ENCODE measurements at regions not wholly inside any gene's neighbourhood (a gene's known extent, or its start where the extent isn't known, plus 50 kb on each side); places are given as distances from the start of the nearest gene placed in this dataset.

GRCh38 chr13:50104493-50104892, 89.2 kb downstream of the KCNRG start:
- no peak for DNase-seq

DNA sequence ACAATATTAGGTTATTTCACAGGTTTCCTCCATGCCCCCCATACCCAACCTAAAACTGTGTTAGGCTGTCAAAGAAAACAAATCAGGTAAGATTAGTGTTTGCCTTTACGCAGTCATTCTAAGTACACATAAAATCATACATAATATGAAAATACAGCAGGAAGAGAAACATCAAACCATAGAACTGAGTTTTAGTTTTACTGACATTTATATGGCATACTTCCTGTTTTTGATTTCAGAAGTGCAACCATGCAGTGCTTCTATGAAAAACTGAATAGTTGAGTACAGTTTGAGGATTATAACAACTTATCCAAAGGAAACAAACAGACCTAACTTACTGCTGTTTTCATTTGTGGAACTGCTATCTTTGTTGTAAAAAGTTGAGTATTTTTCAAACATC, 91.3 kb downstream of the KCNRG start:
- DNase-seq = no peak

GRCh38 chr13:50107205-50107604, 92.0 kb downstream of the KCNRG start:
- DNase-seq = no peak

- DNase-seq = no peak
These were observed 99.7 kb downstream of the KCNRG start for GRCh38 chr13:50114961-50115360.

DNA sequence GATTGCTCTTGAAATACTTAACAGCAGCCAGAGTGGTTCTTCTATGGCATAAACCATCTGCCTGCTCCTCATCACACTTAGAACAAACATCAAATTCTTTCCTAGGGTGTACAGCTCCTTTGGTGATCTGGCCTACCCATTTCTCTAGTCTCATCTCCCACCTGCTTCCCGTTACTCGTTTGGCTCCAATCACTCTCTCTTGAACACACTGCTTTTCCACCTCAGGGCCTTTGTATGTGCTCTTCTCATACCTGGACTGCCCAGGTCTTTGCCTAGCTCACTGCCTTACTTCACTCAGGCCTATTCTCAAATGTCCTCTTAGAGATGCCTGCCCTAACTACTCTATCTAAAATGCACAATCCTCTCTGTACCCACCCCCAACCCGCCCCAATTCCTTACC, 100.5 kb downstream of the KCNRG start:
- DNase-seq = no peak

DNA sequence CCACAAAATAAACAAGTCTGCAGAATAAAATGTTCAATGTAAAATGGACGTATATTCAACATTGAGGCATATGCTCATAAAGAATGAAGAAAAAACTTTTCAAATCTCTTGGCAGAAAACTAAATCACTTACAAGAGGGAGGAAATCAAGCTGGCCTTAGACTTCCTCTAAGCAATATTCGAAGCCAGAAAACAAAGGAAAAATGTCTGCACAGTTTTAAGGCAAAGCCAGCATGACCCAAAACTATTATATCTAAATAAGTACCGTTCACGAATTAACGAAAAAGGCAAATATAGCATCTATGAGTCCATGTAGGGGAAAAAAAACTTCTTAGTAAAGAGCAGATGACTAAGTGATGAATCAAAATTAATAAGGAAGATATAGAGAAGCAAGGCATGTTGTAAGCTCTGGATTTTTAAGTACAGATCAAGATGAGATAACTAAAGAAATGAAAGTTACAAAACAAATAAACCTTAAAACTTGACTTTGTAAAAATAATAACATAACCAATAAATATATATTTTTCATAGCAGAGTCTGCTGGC, 101.3 kb downstream of the KCNRG start:
- DNase-seq = no peak

- no peak for DNase-seq
These were observed 104.3 kb downstream of the KCNRG start for GRCh38 chr13:50119591-50119990.

DNA sequence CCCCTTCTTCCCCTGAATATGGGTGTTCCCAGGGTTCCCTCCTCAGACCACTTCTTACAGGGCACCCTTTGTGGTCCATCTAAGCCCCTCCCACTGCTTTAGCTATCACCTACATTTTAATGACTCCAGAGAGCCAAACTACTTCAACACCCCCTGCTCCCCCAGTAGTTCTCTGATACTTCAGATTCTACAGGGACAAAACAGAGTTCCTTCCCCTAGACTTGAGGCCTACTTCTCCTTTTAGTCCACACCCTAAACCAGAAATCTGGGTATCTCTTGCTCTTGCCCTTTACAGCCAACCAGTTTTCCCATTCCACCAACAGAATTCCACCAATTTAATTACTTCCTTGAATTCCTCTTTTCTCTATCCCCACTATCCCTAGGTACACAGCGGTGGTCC, 107.2 kb downstream of the KCNRG start:
- no peak for DNase-seq

- DNase-seq = no peak
These were observed 107.8 kb downstream of the KCNRG start for GRCh38 chr13:50123002-50123401.

DNA sequence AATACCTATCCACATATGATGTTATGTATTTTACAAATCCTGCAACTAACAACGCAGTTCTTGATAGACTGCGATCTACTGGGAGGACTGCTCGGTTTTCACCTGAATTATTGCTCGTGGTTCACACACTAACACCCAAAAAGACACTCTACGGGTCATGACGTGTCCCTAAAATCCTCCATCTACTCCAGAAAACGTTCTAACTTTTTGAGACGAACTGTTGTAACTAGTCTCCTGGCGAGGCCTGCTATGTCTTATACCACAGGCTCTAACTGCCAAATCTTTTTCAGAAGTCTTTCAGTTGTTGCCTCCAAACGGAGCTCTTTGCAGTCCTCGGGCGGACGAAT, 108.2 kb downstream of the KCNRG start:
- DNase-seq = no peak

- peak; percentile 63 for DNase-seq
These were observed 108.8 kb downstream of the KCNRG start for GRCh38 chr13:50123862-50124535.

DNA sequence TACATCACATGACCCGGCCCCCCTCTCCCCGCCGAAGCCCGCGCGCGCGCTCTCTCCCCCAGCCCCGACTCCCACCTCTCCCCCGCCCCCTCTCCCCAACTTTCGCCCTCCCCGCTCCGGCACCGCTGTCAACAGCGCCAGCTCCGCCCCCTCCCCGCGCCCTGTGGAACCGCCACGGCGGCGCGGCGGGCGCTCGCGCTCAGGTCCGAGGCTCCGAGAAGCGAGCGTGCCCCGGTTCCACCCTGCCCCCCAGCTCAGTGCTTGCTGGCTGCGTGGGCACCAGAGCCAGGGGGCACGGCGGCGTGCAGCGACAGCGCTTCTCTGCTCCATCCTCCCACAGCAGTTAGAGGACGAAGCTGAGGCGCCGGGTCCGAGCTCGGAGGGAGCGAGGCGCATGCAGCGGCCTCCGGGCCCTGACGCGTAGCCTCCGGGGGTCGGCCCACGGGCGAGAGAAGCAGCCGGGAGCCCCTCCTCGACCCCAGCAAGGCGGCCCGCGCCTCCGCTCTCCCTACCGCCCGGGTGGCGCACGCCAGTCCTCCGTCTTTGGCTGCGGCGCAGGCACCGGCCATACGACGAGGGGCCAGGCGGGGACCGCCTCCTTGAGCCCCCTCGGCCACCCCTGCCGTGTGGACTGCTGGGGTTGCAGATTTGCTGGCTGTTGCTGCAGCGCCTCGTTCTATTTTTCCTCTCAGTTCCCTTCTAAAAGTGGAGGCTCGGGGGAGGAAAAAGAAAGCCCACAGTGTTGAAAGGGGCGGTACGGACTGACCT, 109.5 kb downstream of the KCNRG start:
- DNase-seq = peak; percentile 92

GRCh38 chr13:50125304-50125553, 110.0 kb downstream of the KCNRG start:
- no peak for DNase-seq

DNA sequence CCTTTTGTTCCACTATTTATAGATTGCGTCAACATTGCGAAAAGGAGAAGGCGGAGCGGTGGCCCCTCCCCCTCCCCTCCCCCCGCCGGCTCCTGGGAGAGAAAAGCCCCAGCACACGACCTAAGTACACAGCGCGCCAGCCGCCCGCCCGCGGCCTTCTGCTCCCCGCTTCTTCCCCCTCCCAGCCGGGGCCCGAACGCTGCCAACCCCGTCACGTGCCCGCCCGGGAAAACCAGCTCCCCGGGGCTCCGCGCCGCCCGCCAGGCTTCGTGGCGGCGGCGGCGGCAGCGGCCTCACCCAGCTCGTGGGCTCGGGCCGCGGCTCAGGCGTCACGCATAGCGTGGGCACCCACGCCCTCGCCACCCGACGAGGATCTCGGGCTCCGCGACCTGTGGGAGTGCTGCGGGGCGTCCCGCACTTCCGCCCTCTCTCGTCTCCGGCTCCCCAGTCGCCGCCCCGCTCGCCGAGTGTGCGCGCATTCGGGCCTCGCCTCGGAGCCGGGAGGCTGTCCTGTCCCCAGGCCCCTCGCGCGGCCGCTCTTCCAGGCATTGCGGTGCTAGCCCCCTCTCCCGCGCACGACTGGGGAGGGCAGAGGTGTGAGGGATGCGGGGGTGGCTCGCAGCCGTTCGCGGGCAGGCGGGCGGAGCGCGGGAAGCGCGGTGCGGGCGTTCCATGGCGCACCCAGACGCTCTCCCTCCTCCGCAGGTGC, 110.5 kb downstream of the KCNRG start:
- peak; percentile 85 for DNase-seq

- no peak for DNase-seq
These were observed 111.2 kb downstream of the KCNRG start for GRCh38 chr13:50126263-50126992.

- DNase-seq = peak; percentile 74
These were observed 111.9 kb downstream of the KCNRG start for GRCh38 chr13:50126993-50127725.

- DNase-seq = no peak
These were observed 112.6 kb downstream of the KCNRG start for GRCh38 chr13:50127726-50128291.

- DNase-seq = no peak
These were observed 113.2 kb downstream of the KCNRG start for GRCh38 chr13:50128428-50128931.

DNA sequence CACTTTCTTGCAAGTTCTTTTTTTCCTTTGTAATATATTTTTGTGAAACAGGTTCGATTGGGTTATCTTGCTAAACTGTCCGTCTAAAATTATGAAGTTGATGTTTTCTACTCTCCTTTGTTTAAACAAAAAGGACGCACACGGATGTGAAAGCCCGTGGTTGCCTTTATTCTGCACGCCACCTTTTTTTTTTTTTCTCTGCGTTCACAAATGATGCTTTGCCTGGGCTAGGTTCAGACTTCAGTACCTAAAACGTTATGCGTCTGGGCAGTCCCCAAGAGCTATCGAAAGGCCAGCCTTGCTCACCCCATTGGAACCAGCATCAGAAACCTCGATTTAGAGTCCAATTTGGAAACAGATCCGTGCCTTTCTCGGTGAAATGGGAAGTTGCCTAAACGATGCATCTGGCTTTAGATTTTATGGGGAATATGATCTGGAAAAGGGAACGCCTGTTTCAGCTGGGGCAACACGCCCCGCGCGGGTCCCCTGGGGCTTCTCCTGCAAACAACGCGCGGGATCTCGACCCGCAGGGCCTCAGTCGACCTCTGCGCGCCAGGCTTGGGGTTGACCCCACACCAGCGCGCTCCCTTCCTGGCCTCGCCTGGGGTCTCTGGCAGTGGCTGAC, 113.9 kb downstream of the KCNRG start:
- DNase-seq = no peak

GRCh38 chr13:50129706-50130122, 114.5 kb downstream of the KCNRG start:
- no peak for DNase-seq

DNA sequence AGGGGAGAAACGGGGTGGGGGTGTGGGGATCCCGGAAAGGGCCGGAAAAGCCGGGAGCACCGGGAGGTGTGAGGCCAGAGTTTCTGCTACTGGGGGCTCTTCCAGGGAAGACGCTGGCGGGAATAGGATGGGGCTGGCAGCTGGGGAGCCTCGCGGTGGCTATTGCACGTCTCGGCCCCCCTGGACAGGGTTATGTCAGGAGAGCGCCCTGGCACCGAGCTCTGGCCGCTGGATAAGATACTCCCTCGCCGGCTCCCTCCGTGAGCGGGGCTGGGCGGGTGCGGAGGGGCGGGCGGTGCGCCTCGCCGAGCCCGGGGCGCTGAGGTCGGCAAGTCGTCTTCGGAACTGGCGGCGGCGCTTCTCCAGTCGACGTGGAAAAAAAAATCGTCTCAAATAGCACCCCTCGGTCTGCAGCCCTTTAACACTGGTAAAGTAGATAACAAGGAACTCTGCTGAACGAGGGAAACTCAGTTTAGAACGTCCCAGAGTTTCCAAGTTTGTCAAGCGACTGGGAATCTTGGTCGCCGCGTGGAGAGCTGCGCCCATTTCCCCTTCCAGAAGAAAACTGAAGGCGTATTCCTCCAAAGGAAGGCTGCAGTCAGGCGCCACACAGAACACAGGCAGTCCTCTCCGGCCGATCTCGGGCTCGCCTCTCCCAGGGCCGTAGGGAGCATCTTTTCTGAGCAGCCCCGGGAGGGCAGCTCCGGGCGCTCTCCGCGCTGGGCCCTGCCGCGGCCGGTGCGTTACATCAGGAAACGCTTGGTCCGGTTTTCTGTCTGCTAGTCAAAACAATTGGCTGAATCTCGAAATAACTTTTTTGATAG, 115.1 kb downstream of the KCNRG start:
- peak; percentile 40 for DNase-seq
